GM12878 (cell line): ENCODE measurements at regions not wholly inside any gene's neighbourhood (a gene's known extent, or its start where the extent isn't known, plus 50 kb on each side); places are given as distances from the start of the nearest gene placed in this dataset.

Experiments
- ATAC-seq: fragments of 200-7000 bp; cut with Tn5 transposase; 3 replicates; pipeline ENCODE4 v1.9.1; 2020; ENCODE audit warnings: mild to moderate bottlenecking, moderate library complexity
- BruUV-seq: library from RNA; stranded (reverse); fragments of 400-500 nt; replicated peaks from 2 replicates; lab custom pipeline; 2021; lab: Mats Ljungman, UMichigan
- CTCF ChIA-PET: fragments of 300-600 bp; sonication (Branson Sonifier 250); formaldehyde crosslinking; extraction: SDS; loops from one replicate; lab custom pipeline; 2021; ENCODE audit warnings: inconsistent platforms; lab: Yijun Ruan, JAX
- POLR2A ChIA-PET: fragments of 350-600 bp; formaldehyde crosslinking; extraction: SDS; loops from one replicate; lab custom pipeline; 2021; ENCODE audit warnings: inconsistent platforms; lab: Charles Lee
- RAD21 ChIA-PET: fragments of 300-600 bp; sonication (Branson Sonifier 250); formaldehyde crosslinking; loops from one replicate; lab custom pipeline; 2023; ENCODE audit warnings: antibody characterized with exemption; ENCODE audit not compliant: unreplicated experiment; lab: Charles Lee
- SMC1A ChIA-PET: fragments of 300-600 bp; sonication (Branson Sonifier 250); formaldehyde crosslinking; loops from one replicate; lab custom pipeline; 2023; ENCODE audit not compliant: unreplicated experiment, uncharacterized antibody; lab: Charles Lee
- DNase-seq: peaks from one replicate; pipeline ENCODE4 v3.0.0-alpha.2; 2011; ENCODE audit warnings: low read depth, low spot score
- FAIRE-seq: peaks from 3 replicates; lab custom pipeline; 2011; peaks lifted over from hg19 to GRCh38; lab: Jason Lieb, UNC
- H2AFZ ChIP-seq: 2 replicates; pipeline ENCODE4 v1.6.0; 2011; ENCODE audit warnings: low read depth, low read length, control low read depth; ENCODE audit not compliant: control insufficient read depth
- H3K27ac ChIP-seq: 2 replicates; pipeline ENCODE4 v1.5.1; 2011; ENCODE audit warnings: control low read depth; ENCODE audit not compliant: control insufficient read depth, insufficient read depth
- H3K27me3 ChIP-seq, 2 experiments: replicated peaks in 1 of 2; 2 replicates each; pipeline versions ENCODE4 v1.6.0 to v1.6.1; 2011; ENCODE audit warnings: low read length in 1 of 2; ENCODE audit not compliant: control insufficient read depth in 2 of 2, insufficient read depth in 2 of 2
- H3K36me3 ChIP-seq, 2 experiments: 2 replicates each; pipeline ENCODE4 v1.5.1; 2011; ENCODE audit warnings: low read length in 1 of 2; ENCODE audit not compliant: control insufficient read depth in 2 of 2, insufficient read depth in 2 of 2
- H3K4me1 ChIP-seq: 2 replicates; pipeline ENCODE4 v1.6.1; 2011; ENCODE audit warnings: mild to moderate bottlenecking, low read length, moderate library complexity, mixed read lengths; ENCODE audit not compliant: control insufficient read depth, insufficient read depth
- H3K4me2 ChIP-seq: 2 replicates; pipeline ENCODE4 v1.6.0; 2011; ENCODE audit warnings: control low read depth; ENCODE audit not compliant: control insufficient read depth, insufficient read depth
- H3K4me3 ChIP-seq: fragments of 200-600 bp; sonication (generic); 2 replicates; pipeline ENCODE4 v1.5.1; 2016
- H3K79me2 ChIP-seq: 2 replicates; pipeline ENCODE4 v1.6.0; 2011; ENCODE audit warnings: low read length; ENCODE audit not compliant: control insufficient read depth, insufficient read depth
- H3K9ac ChIP-seq: 2 replicates; pipeline ENCODE4 v1.8.0; 2011; ENCODE audit warnings: low read length, control low read depth, mixed read lengths; ENCODE audit not compliant: control insufficient read depth, insufficient read depth
- H3K9me3 ChIP-seq: replicated peaks from 3 replicates; pipeline ENCODE4 v1.5.1; 2011; ENCODE audit warnings: mild to moderate bottlenecking, low read length; ENCODE audit not compliant: control insufficient read depth, insufficient read depth
- H4K20me1 ChIP-seq: 2 replicates; pipeline ENCODE4 v1.6.0; 2011; ENCODE audit not compliant: control insufficient read depth, insufficient read depth
- CTCF ChIP-seq, 3 experiments: IDR thresholded peaks in 2 of 3; conservative IDR thresholded peaks in 1 of 3; 2 replicates each; pipeline ENCODE4 v1.5.1; 2011; ENCODE audit warnings: low read depth in 3 of 3, low read length in 3 of 3, mild to moderate bottlenecking in 3 of 3, control low read depth in 2 of 3, moderate library complexity in 2 of 3, inconsistent platforms in 1 of 3, mixed read lengths in 1 of 3; ENCODE audit not compliant: control insufficient read depth in 2 of 3, insufficient read depth in 1 of 3; ENCODE audit errors: extremely low read depth in 1 of 3
- HDAC6 ChIP-seq: fragments of 200-600 bp; sonication (generic); IDR thresholded peaks from one replicate; pipeline ENCODE4 v1.8.0; 2017; ENCODE audit warnings: antibody characterized with exemption; ENCODE audit not compliant: unreplicated experiment
- MEF2A ChIP-seq: IDR thresholded peaks from 2 replicates; pipeline ENCODE4 v1.6.1; 2011; ENCODE audit warnings: low read depth, mild to moderate bottlenecking, low read length, moderate library complexity; ENCODE audit not compliant: insufficient read depth
- RAD21 ChIP-seq: IDR thresholded peaks from 2 replicates; pipeline ENCODE4 v1.6.1; 2011; ENCODE audit warnings: mild to moderate bottlenecking, low read depth, low read length, moderate library complexity; ENCODE audit not compliant: insufficient read depth
- SMC3 ChIP-seq: IDR thresholded peaks from 2 replicates; pipeline ENCODE4 v1.6.1; 2011; ENCODE audit warnings: low read length, improper control_type of control experiment, borderline replicate concordance
- YBX1 ChIP-seq: fragments of 450-650 bp; IDR thresholded peaks from 2 replicates; pipeline ENCODE4 v1.6.1; 2016; ENCODE audit warnings: antibody characterized with exemption
- WGBS: methylation state at CpG from one replicate; pipeline ENCODE4 v1.1.6; 2016; ENCODE audit warnings: low lambda C conversion rate; ENCODE audit not compliant: insufficient replicate concordance, insufficient coverage; ENCODE audit errors: missing lambda C conversion rate; 5-methylcytosine and 5-hydroxymethylcytosine counted together
- in situ Hi-C: fragments of 300-500 bp; cut with MboI; formaldehyde crosslinking; loops from 9 replicates; pipeline ENCODE4 v1.14.3; 2018; ENCODE audit warnings: mixed read lengths
- intact Hi-C: fragments of 100-400 bp; cut with micrococcal nuclease; formaldehyde crosslinking; loops from one replicate; pipeline ENCODE4 v1.14.2; 2022; ENCODE audit not compliant: unreplicated experiment

- no peak for TF ChIP-seq YBX1
These were observed 234.4 kb downstream of the SEC23A start (continued) for GRCh38 chr14:38868399-38869290.

GRCh38 chr14:38867561-38868150, 235.4 kb downstream of the SEC23A start:
- Histone ChIP-seq H3K27ac (no peak overlapping the region), H3K27me3 (no peaks in the 10 kb centered on the region), H3K4me2 (no peak overlapping the region), H3K79me2 (no peaks in the 10 kb centered on the region), H3K4me1 (no peaks in the 10 kb centered on the region), H4K20me1 (no peaks in the 10 kb centered on the region), H3K36me3 (no peaks in the 10 kb centered on the region), H3K9me3 (no peaks in the 10 kb centered on the region; the same call in 2 of the 3 replicates), H3K9ac (no peak overlapping the region), H3K4me3 (no peak overlapping the region), H2AFZ (no peak overlapping the region)
- TF ChIP-seq HDAC6: no peak
- peak; percentile 71 for TF ChIP-seq RAD21
- TF ChIP-seq SMC3: peak; percentile 59; the same call in 1 of the 2 replicates
- TF ChIP-seq CTCF (IDR thresholded peaks at IDR 0.05 in 2 of 3, conservative IDR thresholded peaks at IDR 0.05 in 1 of 3; ENCODE audit: control insufficient read depth in 2 of 3, extremely low read depth in 1 of 3, insufficient read depth in 1 of 3, low read depth in 3 of 3, low read length in 3 of 3): peak; percentile 77 to 80 (median 79)
- no peak for TF ChIP-seq MEF2A
- SMC1A ChIA-PET: interaction anchor here (0.6 to 2.7 kb wide), 10 partner anchors 14 to 1637 kb away, joined by 3 to 11 read pairs (median 4); no protein-coding TSS in a partner anchor
- in situ Hi-C loops: loop anchor here (10.0 kb wide), 1 partner anchor 963 kb away; no protein-coding TSS in a partner anchor
- CTCF ChIA-PET: interaction anchor here (0.6 to 4.0 kb wide), 21 partner anchors 9 to 965 kb away, joined by 3 to 30 read pairs (median 3); no protein-coding TSS in a partner anchor
- peak; percentile 98 for ATAC-seq
- no peak for DNase-seq
- RAD21 ChIA-PET: interaction anchor here (0.7 to 1.8 kb wide), 3 partner anchors 144 to 148 kb away, joined by 4 to 8 read pairs (median 7); no protein-coding TSS in a partner anchor
- FAIRE-seq: peak; percentile 89
- POLR2A ChIA-PET: no interaction called here
- intact Hi-C loops: loop anchor here (10.0 kb wide), 1 partner anchor 963 kb away; no protein-coding TSS in a partner anchor
- WGBS: 24% methylated on average over 5 of the region's 5 CpGs
- BruUV-seq: no TSS peak
